RCC 7860 (cell line): ENCODE measurements at regions not wholly inside any gene's neighbourhood (a gene's known extent, or its start where the extent isn't known, plus 50 kb on each side); places are given as distances from the start of the nearest gene placed in this dataset.

Source experiments
- DNase-seq: peaks from one replicate; pipeline ENCODE4 v3.0.0-alpha.2; 2015; ENCODE audit warnings: low spot score
- FAIRE-seq: peaks from 2 replicates; lab custom pipeline; 2012; peaks lifted over from hg19 to GRCh38; lab: Jason Lieb, UNC

DNA sequence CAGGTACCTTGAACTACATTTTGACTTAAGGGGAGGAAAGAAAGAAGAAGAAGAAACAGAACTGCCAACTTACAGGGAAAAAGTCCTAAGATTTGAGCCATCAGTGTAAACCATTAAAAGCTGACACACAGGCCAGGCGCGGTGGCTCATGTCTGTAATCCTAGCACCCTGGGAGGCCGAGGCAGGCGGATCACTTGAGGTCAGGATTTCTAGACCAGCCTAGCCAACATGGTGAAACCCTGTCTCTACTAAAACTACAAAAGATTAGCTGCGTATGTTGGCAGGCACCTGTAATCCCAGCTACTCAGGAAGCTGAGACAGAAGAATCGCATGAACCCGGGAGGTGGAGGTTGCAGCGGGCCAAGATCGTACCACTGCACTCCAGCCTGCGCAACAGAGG lies 389.7 kb upstream of the FAM241A start:
- no peak for DNase-seq
- no peak for FAIRE-seq

DNA sequence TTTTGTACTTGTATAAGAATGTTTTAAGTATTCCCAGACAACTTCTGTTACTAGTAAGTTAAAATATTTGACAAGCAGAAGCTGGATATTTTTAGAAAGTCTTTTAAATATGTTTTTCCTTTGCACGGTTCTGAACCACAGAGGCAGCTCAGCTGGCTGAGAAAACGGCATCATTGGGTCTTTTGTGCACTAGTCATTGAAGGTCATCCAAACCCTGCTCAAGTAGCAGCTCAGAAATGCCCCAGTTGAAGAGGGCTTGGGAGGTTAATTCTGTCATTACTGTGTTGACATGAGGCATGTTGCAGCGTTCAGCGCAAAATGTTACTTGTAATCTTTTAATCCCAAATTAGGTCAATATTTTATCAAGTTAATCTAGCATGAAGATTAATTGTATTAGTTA lies 383.7 kb upstream of the FAM241A start:
- FAIRE-seq (no peak), DNase-seq (no peak)

DNA sequence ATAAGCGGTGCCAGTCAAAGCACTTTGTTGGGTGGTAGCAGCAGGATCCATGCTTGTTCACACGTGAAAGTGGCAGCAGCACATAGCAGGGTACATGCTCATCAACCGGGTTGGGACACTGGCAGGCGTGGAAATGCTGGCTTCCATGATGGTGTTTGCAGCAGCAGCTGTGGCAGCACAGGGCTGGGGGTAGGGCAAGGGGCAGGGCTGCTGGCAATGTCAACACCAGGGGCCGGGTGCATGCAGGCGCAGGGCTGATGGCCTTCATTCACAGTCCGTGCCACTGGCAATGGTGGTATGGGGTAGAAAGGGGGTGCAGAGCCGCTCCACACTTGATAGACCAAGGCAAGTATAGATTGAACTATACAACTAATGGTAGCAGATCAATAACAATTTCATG lies 374.7 kb upstream of the FAM241A start:
- FAIRE-seq (no peak), DNase-seq (no peak)

DNA sequence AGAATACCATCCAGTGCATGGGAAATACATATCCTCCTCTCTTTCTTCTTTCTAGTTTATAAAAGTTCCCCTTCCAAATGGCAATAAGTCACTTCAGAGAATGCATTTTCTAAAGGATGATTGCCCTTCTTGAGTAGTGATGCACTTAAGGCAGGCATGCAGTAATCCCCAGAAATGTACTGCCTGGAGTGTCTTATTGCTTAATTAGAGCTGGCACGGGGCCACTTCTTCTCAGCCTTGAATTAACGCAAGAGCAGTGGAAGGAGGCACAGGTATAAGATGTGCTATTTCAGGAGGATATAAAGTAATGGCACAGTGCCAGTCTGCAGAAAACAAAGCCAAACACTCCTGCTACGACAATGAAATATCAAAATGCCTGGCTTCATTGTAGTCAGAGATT lies 371.4 kb upstream of the FAM241A start:
- DNase-seq (no peak), FAIRE-seq (no peak)

DNA sequence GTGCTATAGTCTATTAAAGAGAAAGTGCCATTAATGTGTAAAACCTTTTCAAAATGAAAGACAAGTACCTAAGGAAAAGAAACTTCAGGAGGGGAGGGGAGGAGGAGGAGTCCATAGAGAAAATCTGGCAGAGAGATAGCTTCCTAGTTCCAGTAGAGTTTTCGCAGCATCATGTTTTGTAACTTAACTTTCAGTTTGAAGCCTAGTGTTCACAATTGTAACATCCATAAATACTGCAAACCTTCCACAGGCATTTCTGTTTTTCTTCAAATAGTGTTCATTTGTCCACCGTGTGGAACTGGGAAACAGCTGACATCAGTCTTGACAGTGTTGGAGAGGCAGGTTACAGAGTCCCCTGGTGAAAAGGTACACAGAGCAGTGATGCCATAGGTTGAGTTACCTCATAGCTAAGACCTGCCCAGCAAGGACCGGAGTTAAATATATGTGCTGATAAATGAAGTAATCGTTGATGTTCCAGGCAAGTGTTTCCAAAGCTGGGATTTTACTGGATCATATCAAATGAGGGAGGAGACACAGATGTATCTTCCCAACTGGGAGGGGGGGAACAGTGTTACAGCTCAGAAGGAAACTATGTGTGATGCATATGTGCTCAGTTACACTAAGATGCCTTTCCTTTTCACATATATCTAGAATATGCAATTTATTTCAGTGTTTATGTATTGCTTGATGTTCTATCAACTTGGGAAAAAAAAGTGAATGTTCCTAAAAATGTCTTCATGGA lies 369.5 kb upstream of the FAM241A start:
- no peak for DNase-seq
- no peak for FAIRE-seq

DNA sequence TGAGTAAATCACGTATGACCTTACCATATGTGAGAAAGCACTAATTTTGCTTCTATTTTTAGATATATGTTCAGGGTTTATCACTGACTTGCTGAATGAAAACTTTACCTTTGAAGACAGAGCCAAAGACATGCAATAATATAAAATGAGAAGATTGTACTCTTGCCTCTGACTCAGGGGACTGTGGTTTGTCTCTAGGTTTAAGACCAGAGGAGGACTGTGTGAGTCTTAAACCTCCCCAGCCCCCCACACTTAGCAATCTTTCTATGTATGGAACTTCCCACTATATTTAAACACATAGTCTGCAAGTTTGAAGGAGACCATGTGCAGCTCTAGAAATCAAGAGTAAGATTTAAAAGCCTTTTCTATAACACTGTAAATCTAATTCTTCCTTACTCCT lies 368.7 kb upstream of the FAM241A start:
- FAIRE-seq, result no peak
- no peak for DNase-seq

DNA sequence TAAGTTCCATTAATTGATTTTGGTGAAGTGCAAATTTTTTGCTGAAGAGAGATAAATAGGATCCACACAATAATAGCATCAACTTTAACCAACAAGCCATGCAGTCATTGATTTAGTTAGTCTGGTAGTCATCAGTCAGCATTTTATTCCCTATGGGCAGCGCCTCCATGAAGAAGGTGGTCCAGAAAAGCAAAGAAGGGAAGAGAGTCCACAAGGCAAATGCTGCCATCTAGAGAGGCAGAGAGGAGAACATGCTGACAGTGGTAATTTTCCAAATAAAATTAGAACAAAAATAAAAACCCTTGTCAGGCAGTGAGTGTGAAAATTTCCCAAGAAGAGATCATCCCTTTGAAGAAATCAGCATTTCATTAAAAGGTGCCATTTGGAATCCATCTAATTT lies 366.7 kb upstream of the FAM241A start:
- FAIRE-seq (no peak), DNase-seq (no peak)

DNA sequence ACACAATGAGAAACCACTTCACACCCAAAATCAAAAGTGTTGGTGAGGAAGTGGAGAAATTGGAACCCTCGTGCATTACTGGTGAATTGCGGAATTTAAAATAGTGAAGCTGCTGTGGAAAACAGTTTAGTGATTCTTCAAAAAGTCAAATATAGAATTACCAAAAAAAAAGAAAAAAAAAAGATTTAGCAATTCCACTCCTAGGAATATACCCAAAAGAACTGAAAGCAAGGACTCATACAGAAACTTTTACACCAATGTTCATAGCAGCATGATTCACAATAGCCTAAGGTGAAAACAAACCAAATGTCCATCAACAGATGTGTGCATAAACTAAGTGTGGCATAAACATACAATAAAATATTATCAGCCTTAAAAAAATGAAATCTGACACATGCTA lies 364.3 kb upstream of the FAM241A start:
- FAIRE-seq (no peak), DNase-seq (no peak)

DNA sequence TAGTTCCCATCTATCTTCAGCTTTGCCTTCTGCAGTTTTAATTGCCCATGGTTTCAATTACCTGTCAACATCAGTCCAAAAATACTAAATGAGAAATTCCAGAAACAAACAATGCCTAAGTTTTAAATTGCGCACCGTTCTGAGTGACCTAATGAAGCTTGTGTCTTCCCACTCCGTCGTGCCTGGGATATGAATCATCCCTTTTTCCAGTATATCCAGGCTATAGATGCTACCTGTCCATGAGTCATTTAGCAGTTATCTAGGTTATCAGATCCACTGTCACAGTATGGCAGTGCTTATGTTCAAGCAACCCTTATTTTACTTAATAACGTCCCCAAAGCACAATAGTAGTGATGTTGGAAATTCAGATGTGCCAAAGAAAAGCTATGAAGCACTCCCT lies 363.6 kb upstream of the FAM241A start:
- peak; percentile 5 for DNase-seq
- no peak for FAIRE-seq

DNA sequence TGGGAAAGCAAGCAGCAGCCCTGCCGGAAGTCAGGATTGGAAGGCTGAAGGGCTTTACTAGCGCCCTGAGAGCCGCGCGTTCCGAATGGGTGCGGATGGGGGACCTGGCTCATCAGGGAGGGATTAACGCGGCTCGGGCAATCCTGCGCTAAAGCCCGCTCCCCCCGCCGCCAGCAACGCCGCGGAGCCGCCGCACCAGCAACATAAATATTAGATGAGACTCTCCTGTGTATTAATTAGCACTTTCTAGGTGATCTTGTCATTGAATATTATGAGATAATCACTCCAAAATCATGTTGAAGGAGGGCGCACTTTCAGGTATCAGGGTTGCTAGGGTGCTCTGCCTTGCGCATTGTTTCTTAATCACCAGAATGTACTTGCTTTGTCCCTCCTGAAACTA lies 357.2 kb upstream of the FAM241A start:
- DNase-seq, result no peak
- no peak for FAIRE-seq

DNA sequence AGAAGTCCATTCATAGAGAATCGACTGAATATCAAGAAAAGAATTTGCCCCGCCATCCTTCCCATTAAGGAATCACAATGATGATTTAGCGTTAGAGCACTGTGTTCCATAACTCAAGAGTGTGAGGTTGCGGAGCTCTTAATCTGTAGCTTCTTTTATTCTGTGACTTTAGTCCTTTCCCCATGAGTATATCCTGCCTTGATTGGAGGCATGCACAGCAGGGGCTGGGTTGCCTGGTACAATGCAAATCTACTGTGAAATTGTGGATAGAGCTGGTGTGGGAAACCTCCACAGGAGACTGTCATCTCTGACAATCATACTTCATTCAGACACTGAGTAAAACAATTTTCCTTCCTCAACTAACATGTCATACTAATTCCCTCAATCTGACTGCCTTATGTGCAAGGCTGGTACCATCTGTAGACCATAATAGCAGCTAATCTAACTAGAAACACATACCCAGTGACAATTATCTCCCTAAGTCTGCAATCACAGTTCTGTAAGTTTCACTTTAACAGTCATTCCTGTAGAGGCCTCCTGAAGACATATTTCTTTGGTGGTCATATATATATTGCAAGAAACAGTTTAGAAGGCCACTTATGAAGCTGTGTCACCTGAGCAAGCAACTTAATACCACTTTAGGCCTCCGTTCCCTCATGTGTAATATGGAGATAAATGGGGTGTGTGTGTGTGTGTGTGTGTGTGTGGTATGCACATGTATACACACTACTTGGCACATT lies 355.2 kb upstream of the FAM241A start:
- no peak for FAIRE-seq
- no peak for DNase-seq

DNA sequence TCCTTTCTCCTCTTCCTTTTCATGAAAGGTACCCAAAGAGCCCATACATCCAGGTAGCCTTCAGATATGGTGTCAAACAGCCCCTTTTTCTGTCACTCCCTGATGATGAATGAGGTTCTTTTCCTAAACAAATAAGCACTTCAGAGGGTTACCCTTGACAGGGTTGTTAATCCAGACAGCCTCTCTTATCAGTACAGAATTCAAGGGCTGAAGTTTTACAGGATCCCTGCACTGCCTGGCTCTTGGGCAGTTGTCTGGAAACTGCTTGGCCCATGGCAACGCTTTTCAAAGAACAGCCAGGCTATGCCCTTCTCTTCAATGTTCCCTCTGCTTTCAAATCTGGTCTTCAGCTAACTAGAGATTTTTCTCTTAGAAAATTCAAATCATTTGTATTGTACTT lies 352.6 kb upstream of the FAM241A start:
- FAIRE-seq (no peak), DNase-seq (no peak)

DNA sequence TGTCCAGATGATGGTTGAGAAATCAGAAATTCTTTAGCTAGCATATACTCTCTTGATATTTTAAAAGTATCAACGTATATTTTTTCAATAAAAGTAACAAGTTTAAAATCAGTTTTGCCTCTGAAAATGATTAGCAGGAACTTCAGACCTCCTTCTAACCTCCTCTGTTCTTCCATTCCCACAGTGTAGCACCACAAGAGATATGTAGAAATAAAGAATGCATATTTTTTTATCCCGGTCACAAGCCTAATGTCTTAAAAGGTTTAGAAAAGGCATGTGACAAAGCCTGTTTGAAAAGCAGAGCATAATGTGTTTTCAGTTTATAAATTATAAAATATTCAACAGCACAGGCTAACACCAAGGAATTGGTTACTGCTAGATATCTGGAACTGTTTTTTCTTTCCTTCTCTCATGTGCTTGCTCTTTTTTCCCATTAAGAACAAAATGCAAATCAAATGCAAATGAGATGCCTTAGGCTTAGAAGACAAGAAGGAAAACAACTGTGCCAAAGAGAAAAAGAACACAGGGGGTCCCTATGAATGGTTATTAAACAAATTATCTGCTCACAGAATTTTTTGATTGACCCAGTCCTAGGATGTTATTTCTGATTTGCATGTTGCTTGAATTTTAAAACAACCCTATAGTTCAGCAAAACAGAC lies 351.7 kb upstream of the FAM241A start:
- DNase-seq, result no peak
- no peak for FAIRE-seq

DNA sequence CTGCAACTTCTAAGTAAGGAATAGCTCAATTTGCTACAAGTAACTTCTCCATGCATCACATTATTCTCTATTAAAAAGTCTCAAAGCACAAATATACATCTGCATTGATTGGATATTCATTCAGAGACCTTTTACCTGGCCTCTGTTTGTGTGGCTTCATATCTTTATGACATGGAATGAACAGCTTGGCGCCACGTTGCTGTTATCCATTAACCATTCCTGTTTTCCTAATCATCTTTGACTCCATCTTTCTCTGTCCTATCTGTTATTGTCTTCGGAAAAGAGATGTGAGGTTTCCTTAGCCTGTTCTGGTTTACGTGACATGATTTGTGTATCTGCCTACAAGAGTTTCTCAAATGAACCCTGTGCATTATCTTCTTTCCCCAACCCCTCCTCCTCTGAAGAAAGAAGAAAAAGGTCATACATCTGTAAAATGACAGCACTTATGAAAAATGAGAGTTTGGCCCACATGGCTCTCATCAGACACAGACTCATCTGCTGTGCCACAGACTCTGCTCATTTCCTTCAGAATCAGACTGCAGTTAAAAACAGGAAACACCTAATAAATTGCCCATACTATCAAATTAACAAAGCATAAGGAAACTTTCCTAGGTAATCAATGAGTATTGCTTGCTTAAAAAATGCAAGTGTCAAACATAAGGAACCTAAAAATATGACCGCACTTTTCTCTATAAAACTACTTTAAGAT lies 347.6 kb upstream of the FAM241A start:
- FAIRE-seq (no peak), DNase-seq (no peak)

DNA sequence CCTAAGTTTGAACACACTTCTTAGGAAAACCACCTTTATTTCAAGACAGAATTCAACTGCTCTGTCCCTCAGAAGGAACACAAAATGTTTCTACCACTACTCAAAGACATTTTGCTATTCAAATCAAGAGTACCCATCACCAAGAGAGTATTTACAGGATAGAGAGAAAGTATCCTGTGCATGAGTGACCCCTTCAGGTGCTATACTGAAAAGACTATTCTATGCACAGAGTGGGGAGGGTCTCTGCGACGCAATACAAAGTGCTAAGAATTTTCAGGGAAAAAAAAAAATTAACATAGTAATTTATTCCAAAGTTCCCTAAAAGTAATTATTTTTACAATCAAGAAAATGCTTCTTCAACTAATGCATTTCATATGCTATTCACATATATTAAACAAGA lies 346.4 kb upstream of the FAM241A start:
- no peak for DNase-seq

DNA sequence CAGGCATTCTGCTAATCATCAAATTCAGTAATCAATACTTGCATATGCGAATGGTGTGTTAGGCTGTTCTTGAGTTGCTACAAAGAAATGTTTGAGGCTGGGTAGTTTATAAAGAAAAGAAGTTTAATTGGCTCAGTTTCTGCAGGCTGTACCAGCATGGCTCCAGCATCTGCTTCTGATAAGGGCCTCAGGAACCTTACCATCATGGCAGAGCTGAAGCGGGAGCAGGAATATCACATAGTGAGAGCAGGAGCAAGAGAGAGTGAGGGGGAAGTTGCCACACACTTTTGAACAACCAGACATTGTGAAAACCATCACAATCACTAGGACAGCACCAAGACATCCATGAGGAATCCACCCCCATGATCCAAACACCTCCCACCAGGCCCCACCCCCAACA lies 344.7 kb upstream of the FAM241A start:
- FAIRE-seq, result no peak
- DNase-seq, result no peak

More for the DNA sequence above, 346.4 kb upstream of the FAM241A start:
- no peak for FAIRE-seq

DNA sequence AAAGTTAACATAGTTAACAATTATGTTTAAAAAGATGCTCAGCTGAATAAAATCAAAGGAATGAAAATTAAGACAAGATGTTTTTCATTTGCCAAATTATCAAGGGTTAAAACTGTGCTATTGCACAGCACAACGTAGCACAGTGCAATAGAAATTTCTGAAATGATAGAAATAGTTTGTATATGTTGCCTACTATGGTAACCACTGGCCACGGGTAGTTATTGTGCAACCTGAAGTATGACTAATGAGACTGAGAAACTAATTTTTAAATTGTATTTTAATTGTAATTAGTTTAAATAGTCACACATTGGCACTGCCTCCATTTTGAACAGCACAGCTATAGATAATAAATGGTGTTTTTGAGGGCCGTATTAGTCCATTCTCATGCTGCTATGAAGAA lies 343.1 kb upstream of the FAM241A start:
- FAIRE-seq (no peak), DNase-seq (no peak)

DNA sequence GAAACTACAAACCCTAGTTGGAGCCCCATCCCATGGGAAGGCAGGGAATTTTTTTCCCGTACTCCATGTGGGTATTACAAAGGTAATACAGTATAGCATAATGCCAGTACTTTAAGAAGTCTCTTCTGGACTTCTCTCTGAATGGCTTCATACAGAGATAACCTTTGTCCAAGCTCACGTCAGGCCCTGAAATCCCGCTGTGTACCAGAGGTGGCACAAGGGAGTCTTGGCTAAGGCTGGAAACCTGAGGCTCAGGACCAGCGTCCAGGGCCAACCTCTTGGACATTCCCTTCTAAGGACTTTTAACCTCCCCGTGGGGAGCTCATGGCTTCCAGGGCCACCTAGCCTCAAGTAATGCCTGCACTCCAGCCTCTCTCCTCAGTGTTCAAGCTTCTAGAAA lies 338.9 kb upstream of the FAM241A start:
- no peak for DNase-seq
- FAIRE-seq, result no peak

DNA sequence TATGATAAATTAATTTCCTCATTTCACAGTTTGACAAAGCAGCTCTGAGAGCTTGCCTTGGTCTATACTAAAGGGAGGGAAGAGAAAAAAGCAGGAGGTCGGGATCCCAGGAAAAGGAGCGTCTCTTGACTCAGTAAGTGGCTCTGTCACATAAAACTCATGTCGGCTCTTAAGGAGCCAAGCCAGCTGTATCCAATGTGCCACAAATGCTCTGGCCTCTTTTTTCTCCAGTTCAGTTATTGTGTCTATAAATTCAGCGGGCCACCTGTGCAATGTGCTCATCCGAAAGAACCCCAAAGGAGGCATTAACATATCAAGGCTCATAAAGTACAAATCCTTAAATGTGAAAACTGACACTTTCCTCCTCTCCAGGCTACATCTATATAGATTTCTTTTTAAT lies 337.7 kb upstream of the FAM241A start:
- FAIRE-seq (no peak), DNase-seq (no peak)

DNA sequence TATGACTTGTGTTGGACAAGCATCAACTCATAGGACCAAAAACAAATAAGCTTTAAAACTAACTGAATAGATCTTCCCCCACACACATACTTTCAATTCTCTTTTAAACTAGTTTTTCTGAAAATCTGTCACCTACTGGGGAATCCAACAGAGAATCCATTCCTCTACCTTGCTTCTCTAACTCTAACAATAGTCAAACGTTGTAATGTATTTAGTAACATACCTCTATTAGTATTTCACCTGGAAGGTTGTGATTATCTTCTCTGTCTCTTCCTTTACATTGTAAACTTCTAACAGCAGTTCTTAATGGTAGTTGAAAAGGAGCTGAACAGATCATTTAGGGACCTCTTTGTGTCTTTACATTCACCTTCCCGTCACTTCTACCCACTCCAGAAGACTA lies 337.1 kb upstream of the FAM241A start:
- DNase-seq, result no peak
- FAIRE-seq, result no peak

DNA sequence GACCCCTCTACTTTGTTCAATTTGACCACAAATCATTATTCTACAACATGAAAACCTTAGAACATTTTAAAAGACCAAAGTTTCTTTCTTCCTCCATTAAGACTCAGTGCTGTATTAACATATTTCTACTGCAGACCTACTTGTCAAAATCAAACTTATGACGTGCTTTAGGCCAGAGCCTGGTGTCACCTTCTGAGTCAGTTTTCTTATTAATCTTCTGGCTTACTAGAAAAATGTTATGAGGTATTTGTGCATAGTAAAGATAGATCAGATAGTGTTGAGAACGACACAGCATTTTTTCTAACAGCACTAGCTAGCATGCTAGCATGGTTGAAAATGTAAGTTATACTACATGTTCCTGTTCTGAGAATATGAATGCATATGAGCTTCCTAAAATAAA lies 333.6 kb upstream of the FAM241A start:
- DNase-seq (no peak), FAIRE-seq (no peak)

DNA sequence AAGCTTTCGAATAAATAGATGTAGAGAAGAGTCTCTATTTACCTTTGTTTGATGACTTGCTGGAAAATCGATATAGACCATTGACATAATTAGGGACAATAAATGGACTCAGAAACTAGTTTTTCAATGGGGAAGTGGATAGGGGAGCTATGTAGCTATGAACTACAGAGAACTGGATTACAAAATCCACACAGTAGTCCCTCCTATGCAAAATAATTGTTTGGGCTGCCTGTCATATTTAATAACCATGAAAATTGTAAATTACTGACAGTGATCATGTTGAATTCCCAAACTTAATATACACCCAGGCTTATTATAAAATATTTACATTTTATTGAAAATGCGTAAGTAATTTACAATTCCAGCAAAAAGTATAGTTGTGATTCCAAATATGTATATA lies 333.1 kb upstream of the FAM241A start:
- DNase-seq (no peak), FAIRE-seq (no peak)
